Stimulated activated CD4-positive, alpha-beta T cell treated with anti-CD3 and anti-CD28 coated beads, TNF-alpha, amount 100 ng/mL, for 24 hours (primary cell): ENCODE measurements at regions not wholly inside any gene's neighbourhood (a gene's known extent, or its start where the extent isn't known, plus 50 kb on each side); places are given as distances from the start of the nearest gene placed in this dataset.
"Not testable (repeated sequence)": the region's sequence is repeated elsewhere in the genome, so short reads cannot be mapped to it uniquely, and the experiment has no call there.

ENCODE experiments used
- DNase-seq, 3 experiments: peaks; one replicate each; pipeline ENCODE4 v3.0.0-alpha.2; 2020; ENCODE audit warnings: low read depth in 3 of 3

GRCh38 chr18:8913606-8914403 is 188.7 kb upstream of the NDUFV2 start:
- DNase-seq = not testable (repeated sequence)

DNA sequence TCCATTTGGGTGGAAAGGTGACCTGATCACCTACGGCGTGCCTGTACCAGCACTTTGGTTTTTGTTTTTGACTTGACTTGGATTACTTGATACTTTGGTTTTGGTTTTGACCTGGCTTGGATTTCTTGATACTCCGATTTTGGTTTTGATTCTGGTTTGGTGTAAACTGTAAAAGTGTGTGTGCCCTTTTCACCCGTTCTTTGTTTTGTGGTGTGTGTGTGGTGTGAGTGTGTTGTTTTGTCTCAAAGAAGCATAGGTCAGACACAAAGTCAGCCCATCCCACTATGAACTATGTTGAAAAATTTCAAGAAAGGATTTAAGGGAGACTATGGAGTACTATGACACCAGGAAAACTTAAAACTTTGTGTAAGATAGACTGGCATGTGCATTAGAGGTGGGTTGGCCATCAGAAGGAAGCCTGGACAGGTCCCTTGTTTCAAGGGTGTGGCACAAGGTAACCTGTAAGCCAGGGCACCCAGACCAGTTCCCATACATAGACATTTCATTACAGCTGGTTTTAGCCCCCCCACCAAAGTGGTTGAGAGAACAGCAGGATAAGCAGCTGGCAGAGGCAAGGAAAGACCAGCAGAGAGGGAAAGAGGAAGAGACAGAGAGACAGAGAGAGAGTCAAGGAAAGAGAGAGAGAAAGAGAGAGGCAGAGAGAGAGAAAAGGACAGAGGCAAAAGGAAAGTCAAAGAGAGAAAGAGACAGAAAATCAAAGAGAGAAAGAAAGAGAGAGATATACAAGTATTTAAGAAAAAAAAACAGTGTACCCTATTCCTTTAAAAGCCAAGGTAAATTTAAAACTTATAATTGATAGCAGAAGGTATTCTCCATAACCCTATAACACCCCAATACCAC is 187.9 kb upstream of the NDUFV2 start:
- not testable (repeated sequence) for DNase-seq

- DNase-seq = not testable (repeated sequence)
Measured at GRCh38 chr18:8920856-8921787, 181.4 kb upstream of the NDUFV2 start.

- DNase-seq = no peak
Measured at GRCh38 chr18:8926464-8926863, 176.0 kb upstream of the NDUFV2 start.

DNA sequence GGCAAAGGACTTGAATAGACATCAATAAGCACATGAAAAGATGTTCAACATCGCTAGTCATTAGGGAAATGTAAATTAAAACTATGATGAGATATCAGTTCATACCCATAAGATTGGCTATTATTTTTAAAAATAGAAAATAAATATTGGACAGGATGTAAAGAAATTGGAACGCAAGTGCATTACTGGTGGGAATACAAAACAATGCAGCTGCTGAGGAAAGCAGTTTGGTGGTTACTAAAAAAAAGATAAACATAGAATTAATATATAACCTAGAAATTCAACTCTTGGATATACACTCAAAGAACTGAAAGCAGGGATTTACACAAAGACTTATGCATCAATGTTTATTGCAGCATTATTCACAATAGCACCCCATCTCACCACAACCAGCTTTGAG is 174.5 kb upstream of the NDUFV2 start:
- DNase-seq = no peak

- DNase-seq = no peak
Measured at GRCh38 chr18:8928847-8929780, 173.4 kb upstream of the NDUFV2 start.

DNA sequence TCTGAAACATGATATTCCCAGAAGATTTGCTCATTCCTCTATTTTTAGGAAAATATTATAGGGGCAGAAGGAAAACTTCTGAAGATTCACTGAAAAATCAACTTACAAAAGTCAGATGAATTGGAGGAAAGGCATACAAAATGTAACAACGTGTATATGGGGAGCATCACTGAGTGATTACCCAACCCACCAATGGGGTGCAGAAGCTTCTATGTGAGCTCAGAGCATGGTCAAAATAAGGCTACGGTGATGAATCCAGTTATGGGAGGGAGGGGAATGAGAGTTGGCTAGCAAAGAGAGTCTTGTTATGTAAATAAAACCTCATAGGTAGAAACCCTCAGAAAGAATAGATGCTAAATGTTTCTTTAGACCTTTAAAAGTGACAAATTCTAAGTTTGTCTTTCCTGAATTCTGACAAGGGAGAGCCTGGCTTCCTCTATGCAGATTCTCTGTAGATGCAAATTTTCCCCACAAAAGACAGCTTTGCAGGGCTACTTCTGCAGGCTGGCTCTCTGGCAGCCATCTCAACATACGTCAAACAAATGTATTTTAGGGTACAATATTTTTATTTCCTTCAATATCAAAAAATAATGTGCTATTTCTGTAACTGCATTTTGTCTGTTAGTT is 171.4 kb upstream of the NDUFV2 start:
- DNase-seq = no peak

- DNase-seq = no peak
Measured at GRCh38 chr18:8932866-8933265, 169.6 kb upstream of the NDUFV2 start.

GRCh38 chr18:8933714-8934284 is 168.7 kb upstream of the NDUFV2 start:
- DNase-seq = no peak

DNA sequence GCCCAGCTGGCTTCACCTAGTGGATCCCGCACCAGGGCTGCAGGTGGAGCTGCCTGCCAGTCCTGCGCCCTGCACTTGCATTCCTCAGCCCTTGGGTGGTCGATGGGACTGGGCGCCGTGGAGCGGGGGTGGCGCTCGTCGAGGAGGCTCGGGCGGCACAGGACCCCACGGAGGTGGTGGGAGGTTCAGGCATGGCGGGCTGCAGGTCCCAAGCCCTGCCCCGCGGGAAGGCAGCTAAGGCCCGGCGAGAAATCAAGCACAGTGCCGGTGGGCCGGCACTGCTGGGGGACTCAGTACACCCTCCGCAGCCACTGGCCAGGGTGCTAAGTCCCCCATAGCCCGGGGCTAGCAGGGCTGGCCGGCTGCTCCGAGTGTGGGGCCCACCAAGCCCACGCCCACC is 167.2 kb upstream of the NDUFV2 start:
- not testable (repeated sequence) for DNase-seq

DNA sequence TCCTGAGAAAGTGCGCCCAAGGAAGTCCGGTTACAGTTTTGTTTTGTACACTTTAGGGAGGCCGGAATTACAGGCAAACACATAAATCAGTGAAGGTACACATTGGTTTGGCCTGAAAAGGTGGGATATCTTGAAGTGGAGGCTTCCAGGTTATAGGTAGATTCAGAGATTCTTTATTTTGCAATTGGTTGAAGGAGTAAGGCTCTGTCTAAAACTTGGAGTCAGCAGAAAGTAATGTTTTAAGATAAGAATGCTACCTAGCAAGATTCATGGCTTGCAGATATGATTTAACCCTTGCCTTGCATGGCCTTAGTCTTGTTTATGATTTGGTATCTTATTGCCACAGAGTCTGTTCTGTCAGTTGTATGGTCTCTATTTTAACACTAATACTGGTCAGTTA is 165.9 kb upstream of the NDUFV2 start:
- DNase-seq = no peak

GRCh38 chr18:8937160-8938094 is 165.1 kb upstream of the NDUFV2 start:
- no peak for DNase-seq

- DNase-seq = no peak
Measured at GRCh38 chr18:8938817-8939216, 163.7 kb upstream of the NDUFV2 start.

DNA sequence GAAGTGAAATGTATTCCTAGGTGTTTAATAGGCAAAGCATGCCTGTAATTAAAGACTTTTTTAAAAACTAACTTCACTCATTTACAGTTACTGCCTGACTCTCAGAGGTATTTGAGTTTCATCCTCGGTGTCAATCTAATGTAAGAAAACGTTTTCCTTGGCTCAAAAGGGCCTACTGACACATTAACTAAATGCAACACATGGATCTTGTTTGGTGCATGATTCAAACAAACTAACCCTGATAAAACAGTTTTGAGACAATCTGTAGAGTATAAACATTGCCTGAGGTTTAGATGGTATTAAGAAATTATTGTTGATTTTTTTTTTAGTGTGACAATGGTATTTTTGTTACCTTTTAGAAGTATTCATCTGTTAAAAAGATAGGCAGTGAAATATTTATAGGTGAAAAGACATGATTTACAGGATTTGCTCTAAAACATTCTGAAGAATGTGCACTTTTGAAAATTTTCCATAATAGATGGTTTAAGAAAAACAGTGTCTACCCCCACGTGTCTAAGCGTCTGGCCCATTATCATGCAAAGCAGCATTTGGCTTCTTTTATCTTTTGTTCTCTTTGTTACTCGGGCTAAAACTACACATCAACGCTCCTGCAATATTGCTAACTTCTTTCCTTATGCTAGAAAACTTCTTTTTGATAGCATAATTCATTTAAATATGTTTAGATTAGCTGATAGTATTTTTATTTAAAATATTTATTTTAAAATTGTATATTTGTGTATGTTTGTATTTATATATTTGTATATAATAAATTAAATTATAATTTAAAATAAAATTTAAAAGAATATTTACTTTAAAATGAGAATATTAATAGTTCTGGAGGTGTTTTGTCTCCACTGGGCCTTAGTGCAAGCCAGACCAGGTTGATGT is 160.2 kb upstream of the NDUFV2 start:
- DNase-seq = no peak

DNA sequence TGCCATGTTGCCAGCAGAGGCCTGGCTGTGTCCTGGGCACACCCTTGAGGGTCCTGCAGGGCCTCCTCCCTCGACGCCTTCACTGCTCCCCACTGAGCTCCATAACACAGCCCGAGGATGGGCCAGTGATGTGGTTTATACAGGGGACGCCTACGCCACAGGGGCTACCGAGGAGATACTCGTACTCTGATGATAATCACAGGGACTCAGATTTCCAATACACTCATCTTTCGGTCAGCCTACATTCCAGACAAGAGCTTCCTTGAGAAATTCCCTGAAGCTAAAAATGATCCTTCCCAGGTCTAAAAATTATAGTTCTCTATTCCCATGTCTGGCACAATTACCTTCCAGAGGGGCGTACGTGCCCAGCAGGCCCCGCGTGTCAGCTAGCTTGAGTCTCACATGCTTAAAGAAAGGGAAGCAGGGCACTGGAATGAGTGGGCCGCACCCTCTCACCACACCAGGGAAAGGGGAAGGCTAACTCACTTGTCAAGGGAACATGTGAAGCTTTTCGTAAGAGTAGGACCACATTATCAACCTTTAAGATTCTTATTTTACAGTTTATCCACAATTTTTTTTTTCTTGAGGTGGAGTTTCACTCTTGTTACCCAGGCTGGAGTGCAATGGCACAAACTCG is 159.5 kb upstream of the NDUFV2 start:
- DNase-seq = no peak

DNA sequence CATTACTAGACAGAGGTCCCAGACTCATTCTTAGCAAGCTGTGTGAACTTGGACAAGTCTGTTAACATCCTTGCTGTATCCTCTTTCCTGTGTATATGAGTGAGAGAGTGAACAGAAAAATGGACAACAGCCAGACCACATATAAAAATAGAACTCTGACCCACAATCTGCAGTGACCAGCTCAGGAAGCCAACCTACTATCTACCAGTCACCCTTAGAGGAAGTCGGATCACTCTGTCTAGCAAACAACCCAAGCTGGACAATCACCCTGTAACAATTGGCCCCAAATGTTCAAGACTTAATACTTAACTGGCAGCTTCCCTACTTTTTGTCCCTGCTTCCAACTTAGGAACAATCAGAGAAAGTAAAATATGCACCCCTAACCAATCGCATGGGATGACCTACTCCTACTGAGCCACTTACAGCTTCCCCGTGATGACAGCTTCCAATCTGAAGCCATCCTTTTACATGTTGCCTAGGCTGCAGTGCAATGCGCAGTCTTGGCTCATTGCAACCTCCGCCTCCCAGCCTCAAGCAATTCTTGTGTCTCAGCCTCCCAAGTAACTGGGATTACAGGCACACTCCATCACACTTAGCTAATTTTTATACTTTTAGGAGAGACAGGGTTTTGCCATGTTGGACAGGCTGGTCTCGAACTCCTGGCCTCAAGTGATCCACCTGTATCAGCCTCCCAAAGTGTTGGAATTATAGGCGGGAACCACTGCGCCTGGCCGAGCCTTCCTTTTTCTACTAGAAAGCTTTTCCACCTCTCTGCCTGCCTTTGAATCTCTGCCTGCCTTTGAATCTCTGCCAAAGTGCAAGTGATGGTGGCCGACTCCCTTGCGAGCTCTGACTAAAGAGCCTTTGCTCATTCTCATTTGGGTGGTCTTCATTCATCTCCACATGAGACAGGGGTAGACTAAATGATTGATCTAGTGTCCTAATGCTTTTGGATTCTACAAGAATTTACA is 158.3 kb upstream of the NDUFV2 start:
- DNase-seq = no peak
